Hepatocyte (in vitro differentiated cells): ENCODE measurements at regions not wholly inside any gene's neighbourhood (a gene's known extent, or its start where the extent isn't known, plus 50 kb on each side); places are given as distances from the start of the nearest gene placed in this dataset.

Source experiments
- DNase-seq: peaks from one replicate; pipeline ENCODE4 v3.0.0-alpha.2; 2016; ENCODE audit warnings: low spot score
- H2AFZ ChIP-seq: fragments of 200-600 bp; sonication (generic); 2 replicates; pipeline ENCODE4 v1.6.0; 2016; ENCODE audit warnings: antibody characterized with exemption, mild to moderate bottlenecking
- H3K27ac ChIP-seq: fragments of 200-600 bp; sonication (generic); 2 replicates; pipeline ENCODE4 v1.5.1; 2016; ENCODE audit warnings: mild to moderate bottlenecking
- H3K27me3 ChIP-seq: fragments of 200-600 bp; sonication (generic); 2 replicates; pipeline ENCODE4 v1.6.1; 2016
- H3K36me3 ChIP-seq: fragments of 200-600 bp; sonication (generic); replicated peaks from 2 replicates; pipeline ENCODE4 v1.5.1; 2016; ENCODE audit warnings: low read depth; ENCODE audit not compliant: insufficient read depth
- H3K4me1 ChIP-seq: fragments of 200-600 bp; sonication (generic); 2 replicates; pipeline ENCODE4 v1.5.1; 2016; ENCODE audit warnings: mild to moderate bottlenecking, moderate library complexity; ENCODE audit not compliant: insufficient read depth
- H3K4me2 ChIP-seq: fragments of 200-600 bp; sonication (generic); 2 replicates; pipeline ENCODE4 v1.6.0; 2016
- H3K4me3 ChIP-seq: fragments of 200-600 bp; sonication (generic); 2 replicates; pipeline ENCODE4 v1.5.1; 2016; ENCODE audit warnings: mild to moderate bottlenecking
- H3K79me2 ChIP-seq: fragments of 200-600 bp; sonication (generic); 2 replicates; pipeline ENCODE4 v1.6.0; 2017; ENCODE audit warnings: mild to moderate bottlenecking
- H3K9me2 ChIP-seq: fragments of 200-600 bp; sonication (generic); replicated peaks from 2 replicates; pipeline ENCODE4 v1.6.0; 2017; ENCODE audit warnings: mild to moderate bottlenecking; ENCODE audit not compliant: insufficient read depth
- H3K9me3 ChIP-seq: fragments of 200-600 bp; sonication (generic); 2 replicates; pipeline ENCODE4 v1.5.1; 2016; ENCODE audit warnings: low read depth, mild to moderate bottlenecking
- H4K20me1 ChIP-seq: fragments of 200-600 bp; sonication (generic); 2 replicates; pipeline ENCODE4 v1.6.0; 2016; ENCODE audit warnings: mild to moderate bottlenecking; ENCODE audit not compliant: insufficient read depth, poor library complexity, severe bottlenecking
- EZH2 ChIP-seq: fragments of 200-600 bp; sonication (generic); IDR thresholded peaks from 2 replicates; pipeline ENCODE4 v1.6.1; 2016; ENCODE audit warnings: antibody characterized with exemption, mild to moderate bottlenecking, borderline replicate concordance
- EZH2phosphoT487 ChIP-seq: fragments of 200-600 bp; sonication (generic); IDR thresholded peaks from one replicate; pipeline ENCODE4 v1.6.1; 2018; ENCODE audit warnings: antibody characterized with exemption, mild to moderate bottlenecking, low read depth, moderate library complexity; ENCODE audit not compliant: unreplicated experiment, severe bottlenecking
- WGBS: methylation state at CpG from one replicate; pipeline ENCODE4 v1.1.6; 2016; ENCODE audit warnings: low lambda C conversion rate; ENCODE audit errors: missing lambda C conversion rate; 5-methylcytosine and 5-hydroxymethylcytosine counted together
- TF ChIP-seq, protein P1 (sequence below): fragments of 200-600 bp; sonication (generic); IDR thresholded peaks from 2 replicates; pipeline ENCODE4 v1.5.1; 2016; ENCODE audit warnings: antibody characterized with exemption, mild to moderate bottlenecking; ENCODE audit not compliant: poor library complexity

DNA sequence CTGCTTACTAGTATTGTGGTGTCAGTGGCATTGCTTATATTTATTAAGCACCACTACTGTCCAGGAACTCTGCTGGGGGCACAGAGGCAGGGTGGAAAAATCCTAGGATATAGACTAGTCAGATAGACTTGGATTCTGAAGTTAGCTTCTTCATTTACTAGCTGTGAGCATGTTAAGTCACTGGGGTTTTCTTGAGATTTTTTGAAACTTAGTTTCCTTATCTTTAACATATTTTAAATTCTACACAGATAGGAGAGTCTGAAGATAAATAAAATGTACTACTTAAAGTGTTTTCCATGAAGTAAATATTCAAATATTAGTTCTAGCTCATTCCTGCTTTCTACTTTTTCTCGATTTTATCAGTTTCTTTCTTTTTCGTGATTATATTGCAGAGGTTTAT, 196.9 kb upstream of the GRID2 start:
- Histone ChIP-seq H3K9me2 (no peaks in the 10 kb centered on the region), H3K36me3 (no peaks in the 10 kb centered on the region), H3K79me2 (no peaks in the 10 kb centered on the region), H3K4me3 (no peak overlapping the region), H3K4me1 (no peaks in the 10 kb centered on the region), H2AFZ (no peak overlapping the region), H4K20me1 (no peaks in the 10 kb centered on the region), H3K27ac (no peak overlapping the region), H3K9me3 (no peaks in the 10 kb centered on the region), H3K4me2 (peak overlapping the region; percentile 30), H3K27me3 (no peaks in the 10 kb centered on the region)
- WGBS: 75% methylated on average over 2 of the region's 2 CpGs
- no peak for TF ChIP-seq EZH2
- TF ChIP-seq, protein P1, sequence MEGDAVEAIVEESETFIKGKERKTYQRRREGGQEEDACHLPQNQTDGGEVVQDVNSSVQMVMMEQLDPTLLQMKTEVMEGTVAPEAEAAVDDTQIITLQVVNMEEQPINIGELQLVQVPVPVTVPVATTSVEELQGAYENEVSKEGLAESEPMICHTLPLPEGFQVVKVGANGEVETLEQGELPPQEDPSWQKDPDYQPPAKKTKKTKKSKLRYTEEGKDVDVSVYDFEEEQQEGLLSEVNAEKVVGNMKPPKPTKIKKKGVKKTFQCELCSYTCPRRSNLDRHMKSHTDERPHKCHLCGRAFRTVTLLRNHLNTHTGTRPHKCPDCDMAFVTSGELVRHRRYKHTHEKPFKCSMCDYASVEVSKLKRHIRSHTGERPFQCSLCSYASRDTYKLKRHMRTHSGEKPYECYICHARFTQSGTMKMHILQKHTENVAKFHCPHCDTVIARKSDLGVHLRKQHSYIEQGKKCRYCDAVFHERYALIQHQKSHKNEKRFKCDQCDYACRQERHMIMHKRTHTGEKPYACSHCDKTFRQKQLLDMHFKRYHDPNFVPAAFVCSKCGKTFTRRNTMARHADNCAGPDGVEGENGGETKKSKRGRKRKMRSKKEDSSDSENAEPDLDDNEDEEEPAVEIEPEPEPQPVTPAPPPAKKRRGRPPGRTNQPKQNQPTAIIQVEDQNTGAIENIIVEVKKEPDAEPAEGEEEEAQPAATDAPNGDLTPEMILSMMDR: no peak
- no peak for TF ChIP-seq EZH2phosphoT487
- no peak for DNase-seq

DNA sequence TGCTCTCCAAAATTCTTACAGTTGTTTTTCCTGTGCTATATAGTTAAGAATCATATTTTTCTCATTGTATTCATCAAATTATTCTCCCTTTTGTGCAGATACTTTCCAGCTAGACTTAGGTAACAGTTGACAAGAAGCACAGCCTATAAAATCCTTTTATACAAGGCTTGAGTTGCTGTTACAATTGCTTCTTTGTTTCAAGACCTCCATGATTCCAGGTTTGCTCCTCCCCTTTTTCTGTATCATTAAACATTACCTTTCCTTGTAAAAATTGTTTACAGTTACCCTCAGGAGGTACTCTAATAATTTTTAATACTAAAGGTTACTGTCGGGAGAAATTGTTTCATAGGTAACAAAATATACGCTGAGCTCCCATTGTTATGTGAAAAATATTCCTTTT, 192.3 kb upstream of the GRID2 start:
- Histone ChIP-seq H3K9me2 (no peaks in the 10 kb centered on the region), H3K4me1 (no peaks in the 10 kb centered on the region), H3K4me2 (no peak overlapping the region), H3K79me2 (no peaks in the 10 kb centered on the region), H2AFZ (no peak overlapping the region), H3K36me3 (no peaks in the 10 kb centered on the region), H3K9me3 (no peaks in the 10 kb centered on the region), H4K20me1 (no peaks in the 10 kb centered on the region), H3K27me3 (no peaks in the 10 kb centered on the region), H3K27ac (no peak overlapping the region), H3K4me3 (no peak overlapping the region)
- DNase-seq: no peak
- 74% methylated on average over 2 of the region's 2 CpGs for WGBS
- TF ChIP-seq EZH2phosphoT487 (no peak), EZH2 (no peak)
- TF ChIP-seq, protein P1: no peak

DNA sequence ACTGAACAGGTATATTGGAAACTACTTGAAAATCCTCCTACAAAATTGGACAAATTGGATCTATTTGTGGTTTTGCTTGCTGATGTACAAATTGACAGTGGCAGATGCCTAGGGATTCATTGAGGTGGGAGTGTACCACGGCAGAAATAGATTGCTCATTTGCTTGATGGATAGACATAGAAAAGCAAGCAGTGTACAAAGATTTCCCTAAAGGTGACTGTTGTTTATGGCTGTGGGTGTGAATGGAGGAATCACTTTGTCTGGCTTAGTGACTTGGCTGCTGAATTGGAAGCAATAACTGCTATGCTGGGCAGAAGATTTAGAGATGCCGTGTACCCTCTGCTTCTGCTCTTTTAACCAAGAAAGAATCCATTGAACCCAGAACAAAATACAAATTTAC, 191.0 kb upstream of the GRID2 start:
- H3K79me2 ChIP-seq: no peaks in the 10 kb centered on the region
- no peaks in the 10 kb centered on the region for H3K4me1 ChIP-seq
- WGBS: 85% methylated on average over 2 of the region's 2 CpGs
- H3K27ac ChIP-seq: no peak overlapping the region
- no peak for TF ChIP-seq EZH2
- no peak overlapping the region for H3K4me2 ChIP-seq
- H3K27me3 ChIP-seq: no peaks in the 10 kb centered on the region
- H3K9me2 ChIP-seq: no peaks in the 10 kb centered on the region
- no peaks in the 10 kb centered on the region for H4K20me1 ChIP-seq
- H3K9me3 ChIP-seq: no peaks in the 10 kb centered on the region
- no peak overlapping the region for H2AFZ ChIP-seq
- DNase-seq: no peak
- H3K36me3 ChIP-seq: no peaks in the 10 kb centered on the region
- H3K4me3 ChIP-seq: no peak overlapping the region

DNA sequence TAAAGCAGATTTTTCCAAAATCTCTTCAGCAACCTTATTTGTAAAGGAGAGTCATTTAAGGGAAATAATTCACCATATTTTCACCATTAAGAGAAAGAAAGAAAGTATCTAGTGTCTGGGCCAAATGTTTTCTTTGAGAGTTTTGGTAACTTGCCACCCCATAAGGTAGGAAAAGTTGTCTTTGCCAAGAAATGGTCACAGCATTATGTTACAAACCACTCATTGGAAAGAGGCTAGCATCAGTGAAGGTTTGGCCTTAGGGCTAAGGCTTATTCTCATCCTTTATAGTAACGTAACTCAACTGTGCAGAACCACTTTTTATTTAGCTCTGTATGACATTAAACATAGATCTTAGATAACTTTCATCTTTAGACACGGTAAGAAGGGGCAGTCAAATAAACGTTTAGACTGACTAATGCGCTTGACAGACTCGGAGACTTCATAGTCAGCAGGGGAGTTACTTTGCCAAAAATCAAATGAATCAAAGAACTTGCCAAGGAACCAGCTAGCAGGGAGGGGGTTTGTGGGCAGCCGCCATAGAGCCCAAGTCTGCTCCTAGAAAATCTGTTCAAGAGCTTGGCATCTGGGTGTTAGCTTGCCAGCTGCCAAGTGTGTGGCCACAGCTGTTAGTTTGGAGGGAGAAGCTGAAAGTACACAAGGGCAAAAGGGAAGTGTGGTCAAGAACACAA, 182.8 kb upstream of the GRID2 start:
- Histone ChIP-seq H3K27ac (peak overlapping the region; percentile 3), H3K4me3 (no peak overlapping the region), H3K36me3 (no peaks in the 10 kb centered on the region), H3K4me2 (no peak overlapping the region), H2AFZ (no peak overlapping the region), H3K27me3 (no peaks in the 10 kb centered on the region), H3K9me3 (no peaks in the 10 kb centered on the region), H3K4me1 (no peaks in the 10 kb centered on the region), H3K79me2 (no peaks in the 10 kb centered on the region), H3K9me2 (no peaks in the 10 kb centered on the region), H4K20me1 (no peaks in the 10 kb centered on the region)
- TF ChIP-seq EZH2: no peak
- TF ChIP-seq, protein P1: no peak
- TF ChIP-seq EZH2phosphoT487: no peak
- DNase-seq: peak; percentile 9
- WGBS: 61% methylated on average over 6 of the region's 6 CpGs
